Fibroblast of pulmonary artery (primary cell): ENCODE measurements at regions not wholly inside any gene's neighbourhood (a gene's known extent, or its start where the extent isn't known, plus 50 kb on each side); places are given as distances from the start of the nearest gene placed in this dataset.
A peak's percentile ranks its signal among the peaks of the same experiment; 100 is the strongest.
"Not testable (repeated sequence)": the region's sequence is repeated elsewhere in the genome, so short reads cannot be mapped to it uniquely, and the experiment has no call there.

Source experiments
- DNase-seq: peaks from one replicate; pipeline ENCODE4 v3.0.0-alpha.2; 2010; ENCODE audit warnings: low read depth
- H3K4me3 ChIP-seq: replicated peaks from 2 replicates; pipeline ENCODE4 v1.5.1; 2011; ENCODE audit warnings: low read depth, mild to moderate bottlenecking, control low read depth, low read length, moderate library complexity
- TF ChIP-seq, protein P1 (sequence below): IDR thresholded peaks from 2 replicates; pipeline ENCODE4 v1.5.1; 2011; ENCODE audit warnings: mild to moderate bottlenecking, control low read depth, low read length, inconsistent platforms; ENCODE audit errors: missing control alignments

DNA sequence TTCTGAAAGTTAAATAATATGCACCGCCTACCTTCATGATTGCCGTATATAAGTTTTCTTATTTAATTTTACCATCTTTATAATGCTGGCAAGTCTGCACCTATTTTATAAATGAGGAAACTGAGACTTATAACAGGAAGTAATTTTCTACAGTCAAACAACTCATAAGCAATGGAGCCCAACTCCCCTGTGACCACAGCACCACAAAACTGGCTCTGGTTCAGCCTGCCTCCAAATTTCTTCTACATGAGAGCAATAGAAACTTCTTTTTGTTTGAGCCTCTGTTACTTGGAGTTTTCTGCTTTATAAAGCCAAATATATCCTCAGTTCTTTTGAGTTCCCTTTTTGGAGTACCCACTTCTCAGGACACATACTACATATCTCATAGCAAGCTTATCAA is 131.1 kb upstream of the HSF2 start:
- TF ChIP-seq, protein P1, sequence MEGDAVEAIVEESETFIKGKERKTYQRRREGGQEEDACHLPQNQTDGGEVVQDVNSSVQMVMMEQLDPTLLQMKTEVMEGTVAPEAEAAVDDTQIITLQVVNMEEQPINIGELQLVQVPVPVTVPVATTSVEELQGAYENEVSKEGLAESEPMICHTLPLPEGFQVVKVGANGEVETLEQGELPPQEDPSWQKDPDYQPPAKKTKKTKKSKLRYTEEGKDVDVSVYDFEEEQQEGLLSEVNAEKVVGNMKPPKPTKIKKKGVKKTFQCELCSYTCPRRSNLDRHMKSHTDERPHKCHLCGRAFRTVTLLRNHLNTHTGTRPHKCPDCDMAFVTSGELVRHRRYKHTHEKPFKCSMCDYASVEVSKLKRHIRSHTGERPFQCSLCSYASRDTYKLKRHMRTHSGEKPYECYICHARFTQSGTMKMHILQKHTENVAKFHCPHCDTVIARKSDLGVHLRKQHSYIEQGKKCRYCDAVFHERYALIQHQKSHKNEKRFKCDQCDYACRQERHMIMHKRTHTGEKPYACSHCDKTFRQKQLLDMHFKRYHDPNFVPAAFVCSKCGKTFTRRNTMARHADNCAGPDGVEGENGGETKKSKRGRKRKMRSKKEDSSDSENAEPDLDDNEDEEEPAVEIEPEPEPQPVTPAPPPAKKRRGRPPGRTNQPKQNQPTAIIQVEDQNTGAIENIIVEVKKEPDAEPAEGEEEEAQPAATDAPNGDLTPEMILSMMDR: no peak
- DNase-seq: no peak
- H3K4me3 ChIP-seq: no peak overlapping the region

DNA sequence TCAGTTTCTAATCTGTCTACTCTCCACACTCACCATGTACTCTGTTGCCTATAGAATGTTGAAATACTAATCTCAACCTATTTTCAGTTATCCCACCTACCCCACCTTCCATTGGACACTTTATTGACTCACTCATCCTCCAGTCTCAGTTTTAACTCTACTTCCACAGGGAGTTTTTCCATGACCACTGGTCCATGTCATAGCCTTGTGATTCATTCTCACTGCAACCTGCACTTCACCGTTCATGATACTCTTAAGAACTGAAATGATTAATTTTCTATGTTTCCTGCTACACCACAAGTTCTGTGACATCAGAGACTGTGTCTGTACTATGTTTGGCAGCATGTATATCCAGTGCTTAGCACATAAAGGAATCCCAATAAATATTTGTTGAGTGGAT is 122.8 kb upstream of the HSF2 start:
- TF ChIP-seq, protein P1: no peak
- DNase-seq: no peak
- no peak overlapping the region for H3K4me3 ChIP-seq

DNA sequence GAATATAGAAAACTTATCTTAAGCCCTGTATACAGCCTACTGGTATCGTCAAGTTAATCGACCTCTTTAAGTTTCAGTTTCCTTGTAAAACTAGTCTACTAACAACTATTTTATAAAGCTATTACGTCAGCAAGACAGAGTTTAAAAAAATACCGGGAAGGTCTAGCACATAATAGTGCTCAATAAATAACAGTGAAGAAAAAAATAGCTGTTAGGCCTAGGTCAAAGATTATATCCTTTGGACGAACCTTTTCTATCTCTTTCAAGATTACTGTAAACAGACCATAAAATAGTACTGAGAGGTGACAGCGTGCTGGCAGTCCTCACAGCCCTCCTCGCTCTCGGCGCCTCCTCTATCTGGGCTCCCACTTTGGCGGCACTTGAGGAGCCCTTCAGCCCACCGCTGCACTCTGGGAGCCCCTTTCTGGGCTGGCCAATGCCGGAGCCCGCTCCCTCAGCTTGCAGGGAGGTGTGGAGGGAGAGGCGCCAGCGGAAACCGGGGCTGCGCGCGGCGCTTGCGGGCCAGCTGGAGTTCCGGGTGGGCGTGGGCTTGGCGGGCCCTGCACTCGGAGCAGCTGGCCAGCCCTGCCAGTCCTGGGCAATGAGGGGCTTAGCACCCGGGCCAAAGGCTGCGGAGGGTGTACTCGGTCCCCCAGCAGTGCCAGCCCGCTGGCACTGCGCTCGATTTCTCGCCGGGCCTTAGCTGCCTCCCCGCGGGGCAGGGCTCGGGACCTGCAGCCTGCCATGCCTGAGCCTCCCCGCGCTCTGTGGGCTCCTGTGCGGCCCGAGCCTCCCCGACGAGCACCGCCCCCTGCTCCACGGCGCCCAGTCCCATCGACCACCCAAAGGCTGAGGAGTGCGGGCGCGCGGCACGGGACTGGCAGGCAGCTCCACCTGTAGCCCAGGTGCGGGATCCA is 119.1 kb upstream of the HSF2 start:
- not testable (repeated sequence) for H3K4me3 ChIP-seq, DNase-seq

DNA sequence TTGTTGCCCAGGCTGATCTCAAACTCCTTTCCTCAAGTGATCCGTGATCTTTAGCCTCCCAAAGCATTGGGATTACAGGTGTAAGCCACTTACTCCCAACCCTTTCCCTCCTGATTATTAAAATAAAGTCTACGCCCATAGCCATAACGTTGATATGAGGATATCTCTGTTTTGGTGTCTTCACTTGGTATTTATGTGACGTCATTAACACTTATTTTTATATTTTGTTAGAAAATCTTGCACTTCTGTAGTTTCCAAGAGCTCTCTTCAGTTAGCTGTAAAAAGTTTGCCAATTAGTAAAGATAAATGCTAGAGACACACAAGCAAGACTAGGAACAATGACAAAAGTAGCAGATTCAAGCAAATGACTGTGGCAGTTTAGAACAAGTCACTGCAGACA is 115.6 kb upstream of the HSF2 start:
- no peak for DNase-seq
- no peak overlapping the region for H3K4me3 ChIP-seq

DNA sequence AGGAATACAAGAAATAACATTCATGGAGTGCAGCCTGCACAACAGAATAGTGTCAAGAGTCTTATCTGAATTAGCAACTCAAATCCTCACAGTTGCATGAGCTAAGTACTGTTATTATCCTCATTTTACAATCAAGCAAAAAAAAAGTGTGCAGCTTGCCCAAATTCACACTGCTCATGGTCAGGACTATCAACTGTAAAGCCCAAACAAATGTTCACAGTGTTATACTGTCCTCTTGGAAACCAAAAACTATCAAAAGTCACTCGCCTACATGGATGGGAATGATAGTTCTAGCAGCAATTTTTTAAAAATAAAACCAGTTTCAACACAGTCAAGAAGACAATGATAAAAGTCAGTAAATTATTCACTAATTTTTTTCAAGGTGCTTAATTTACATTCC is 114.6 kb upstream of the HSF2 start:
- TF ChIP-seq, protein P1: no peak
- DNase-seq: no peak
- no peak overlapping the region for H3K4me3 ChIP-seq

More for the DNA sequence above, 115.6 kb upstream of the HSF2 start:
- TF ChIP-seq, protein P1: no peak

DNA sequence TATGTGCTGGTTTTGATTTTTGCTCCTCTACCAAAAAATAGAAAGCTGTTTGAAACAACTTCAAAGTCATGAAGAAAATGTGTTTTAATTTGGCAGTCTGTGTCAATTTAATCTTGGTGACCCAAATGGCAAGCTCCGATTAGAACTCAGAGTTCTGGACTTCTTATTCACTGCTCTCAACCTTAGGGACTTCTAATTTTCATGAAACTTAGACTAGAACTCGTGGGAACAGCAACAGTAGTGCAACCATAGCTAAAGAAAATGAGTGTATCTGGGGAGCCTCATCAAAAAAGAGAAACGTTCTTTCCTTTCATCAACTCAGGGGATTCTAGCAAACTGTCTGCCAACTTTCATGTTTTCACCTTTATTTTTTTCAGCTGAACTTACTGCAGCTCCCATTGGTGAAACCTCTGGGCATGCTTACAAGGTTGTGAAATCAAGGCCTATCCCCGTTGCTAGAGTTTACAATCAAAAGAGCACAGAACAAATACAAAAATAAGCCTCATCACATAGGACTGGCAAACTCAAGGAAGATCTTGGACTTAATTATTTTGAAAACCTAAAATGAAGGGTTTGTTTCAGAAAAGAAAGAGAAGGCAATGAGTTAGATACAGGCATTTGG is 114.0 kb upstream of the HSF2 start:
- TF ChIP-seq, protein P1: no peak
- no peak for DNase-seq
- H3K4me3 ChIP-seq: no peak overlapping the region

DNA sequence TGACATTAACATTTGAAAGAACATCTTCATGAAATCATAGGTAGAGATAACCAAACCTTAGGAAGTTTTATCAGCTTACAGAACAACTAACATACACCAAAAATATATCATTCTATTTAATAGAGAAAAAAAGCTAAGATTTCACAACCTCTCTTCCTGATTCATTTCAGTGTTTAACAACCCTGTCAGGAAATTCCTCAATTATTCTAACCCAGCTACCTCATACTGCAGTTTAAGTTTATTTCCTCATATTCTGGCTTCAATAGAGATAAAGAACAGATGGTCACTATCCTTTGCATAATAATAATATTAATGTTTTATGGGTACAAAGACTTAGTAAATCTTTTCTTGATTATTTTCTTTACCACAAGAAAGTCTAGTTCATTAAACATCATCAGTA is 112.9 kb upstream of the HSF2 start:
- TF ChIP-seq, protein P1: no peak
- H3K4me3 ChIP-seq: no peak overlapping the region
- peak; percentile 2 for DNase-seq
